ENCODE measurements at regions not wholly inside any gene's neighbourhood (a gene's known extent, or its start where the extent isn't known, plus 50 kb on each side); places are given as distances from the start of the nearest gene placed in this dataset.

- H2BK120ac ChIP-seq (ENCODE audit: low read depth, low read length) = no peak overlapping the region
- no peak overlapping the region for H3K4me2 ChIP-seq (ENCODE audit: insufficient read depth, low read length, poor library complexity, severe bottlenecking)
- H4K8ac ChIP-seq (ENCODE audit: low read depth, low read length) = no peak overlapping the region
- H2BK5ac ChIP-seq (ENCODE audit: low read length) = no peak overlapping the region
- peaks cover 0 to 2% (median 1%) of the 10 kb centered on the region in 3 experiments for H3K27me3 ChIP-seq (ENCODE audit: control insufficient read depth in 3 of 3, insufficient read depth in 3 of 3, low read depth in 1 of 3, low read length in 3 of 3)
- H3K9me3 ChIP-seq (replicated peaks in 1 of 2; ENCODE audit: control insufficient read depth in 2 of 2, insufficient read depth in 1 of 2, low read depth in 1 of 2, low read length in 2 of 2) = peaks cover 0 to 2% of the 10 kb centered on the region in 2 donors
- no peak overlapping the region for H4K91ac ChIP-seq (ENCODE audit: low read depth, low read length, poor library complexity)
- H3K4ac ChIP-seq (ENCODE audit: low read length) = no peak overlapping the region
- no peak overlapping the region for H2AK5ac ChIP-seq (ENCODE audit: low read depth, low read length)
- H3K4me3 ChIP-seq (ENCODE audit: low read length in 2 of 2) = no peak overlapping the region
- H2BK12ac ChIP-seq (ENCODE audit: low read length) = no peak overlapping the region
- no peak overlapping the region for H3K18ac ChIP-seq (ENCODE audit: low read length)
- H2BK15ac ChIP-seq (ENCODE audit: low read length) = no peak overlapping the region
- no peak overlapping the region for H3K9ac ChIP-seq (ENCODE audit: low read depth, low read length, poor library complexity)
- peaks cover 4% of the 10 kb centered on the region for H3K79me1 ChIP-seq (ENCODE audit: low read depth, low read length)
- H2AFZ ChIP-seq (ENCODE audit: low read length) = peak overlapping the region; percentile 75
- WGBS, 2 donors (ENCODE audit: extremely low coverage in 2 of 2, insufficient read length in 2 of 2, insufficient replicate concordance in 1 of 2) = no CpG with 5 or more reads among the region's 3 CpGs
- H3K4me1 ChIP-seq (ENCODE audit: control insufficient read depth in 2 of 2, insufficient read depth in 1 of 2, low read depth in 1 of 2, low read length in 2 of 2) = peaks cover 8 to 14% of the 10 kb centered on the region in 2 donors
- no peak overlapping the region for H3K23ac ChIP-seq (ENCODE audit: low read depth, low read length, poor library complexity)
- DNase-seq (ENCODE audit: low spot score) = no peak
- no peaks in the 10 kb centered on the region for H3K36me3 ChIP-seq (replicated peaks in 1 of 2; ENCODE audit: control insufficient read depth in 2 of 2, insufficient read depth in 2 of 2, low read length in 2 of 2)
- no peak overlapping the region for H3K27ac ChIP-seq (replicated peaks; ENCODE audit: low read length)
- no peak overlapping the region for H3K14ac ChIP-seq (ENCODE audit: low read length)
Measured at GRCh38 chr1:21349693-21350092, 59.4 kb upstream of the ECE1 start.

- peaks cover 4% of the 10 kb centered on the region for H3K79me1 ChIP-seq (ENCODE audit: low read depth, low read length)
- H3K4ac ChIP-seq (ENCODE audit: low read length) = no peak overlapping the region
- H3K14ac ChIP-seq (ENCODE audit: low read length) = no peak overlapping the region
- peak overlapping the region; percentile 39 for H3K18ac ChIP-seq (ENCODE audit: low read length)
- WGBS, 2 donors (ENCODE audit: extremely low coverage in 2 of 2, insufficient read length in 2 of 2, insufficient replicate concordance in 1 of 2) = no CpG with 5 or more reads among the region's 8 CpGs
- H3K4me3 ChIP-seq (ENCODE audit: low read length in 2 of 2) = no peak overlapping the region
- H4K8ac ChIP-seq (ENCODE audit: low read depth, low read length) = no peak overlapping the region
- DNase-seq (ENCODE audit: low spot score) = no peak
- no peak overlapping the region for H2BK12ac ChIP-seq (ENCODE audit: low read length)
- H2AK5ac ChIP-seq (ENCODE audit: low read depth, low read length) = no peak overlapping the region
- no peak overlapping the region for H4K91ac ChIP-seq (ENCODE audit: low read depth, low read length, poor library complexity)
- no peak overlapping the region for H2AFZ ChIP-seq (ENCODE audit: low read length)
- no peak overlapping the region for H2BK5ac ChIP-seq (ENCODE audit: low read length)
- no peak overlapping the region for H3K23ac ChIP-seq (ENCODE audit: low read depth, low read length, poor library complexity)
- H3K27me3 ChIP-seq (ENCODE audit: control insufficient read depth in 3 of 3, insufficient read depth in 3 of 3, low read depth in 1 of 3, low read length in 3 of 3) = peaks cover 0 to 10% (median 0%) of the 10 kb centered on the region in 3 experiments
- H3K9me3 ChIP-seq (replicated peaks in 1 of 2; ENCODE audit: control insufficient read depth in 2 of 2, insufficient read depth in 1 of 2, low read depth in 1 of 2, low read length in 2 of 2) = peaks cover 0 to 2% of the 10 kb centered on the region in 2 donors
- H3K9ac ChIP-seq (ENCODE audit: low read depth, low read length, poor library complexity) = no peak overlapping the region
- H3K36me3 ChIP-seq (replicated peaks in 1 of 2; ENCODE audit: control insufficient read depth in 2 of 2, insufficient read depth in 2 of 2, low read length in 2 of 2) = no peaks in the 10 kb centered on the region
- H2BK15ac ChIP-seq (ENCODE audit: low read length) = no peak overlapping the region
- H2BK120ac ChIP-seq (ENCODE audit: low read depth, low read length) = no peak overlapping the region
- no peak overlapping the region for H3K4me2 ChIP-seq (ENCODE audit: insufficient read depth, low read length, poor library complexity, severe bottlenecking)
- H3K4me1 ChIP-seq (ENCODE audit: control insufficient read depth in 2 of 2, insufficient read depth in 1 of 2, low read depth in 1 of 2, low read length in 2 of 2) = peaks cover 16 to 28% of the 10 kb centered on the region in 2 donors
- no peak overlapping the region for H3K27ac ChIP-seq (replicated peaks; ENCODE audit: low read length)
Measured at GRCh38 chr1:21347072-21347581, 56.9 kb upstream of the ECE1 start.

GRCh38 chr1:21346365-21347071, 56.3 kb upstream of the ECE1 start:
- Histone ChIP-seq H3K27me3 (ENCODE audit: control insufficient read depth in 3 of 3, insufficient read depth in 3 of 3, low read depth in 1 of 3, low read length in 3 of 3) (peaks cover 0 to 10% (median 0%) of the 10 kb centered on the region in 3 experiments), H2AK5ac (ENCODE audit: low read depth, low read length) (no peak overlapping the region), H2BK120ac (ENCODE audit: low read depth, low read length) (no peak overlapping the region), H4K91ac (ENCODE audit: low read depth, low read length, poor library complexity) (no peak overlapping the region), H3K23ac (ENCODE audit: low read depth, low read length, poor library complexity) (no peak overlapping the region), H3K9ac (ENCODE audit: low read depth, low read length, poor library complexity) (no peak overlapping the region), H4K8ac (ENCODE audit: low read depth, low read length) (peak overlapping the region; percentile 19), H3K4ac (ENCODE audit: low read length) (no peak overlapping the region), H3K79me1 (ENCODE audit: low read depth, low read length) (peaks cover 5% of the 10 kb centered on the region), H3K9me3 (replicated peaks in 1 of 2; ENCODE audit: control insufficient read depth in 2 of 2, insufficient read depth in 1 of 2, low read depth in 1 of 2, low read length in 2 of 2) (no peaks in the 10 kb centered on the region), H3K27ac (replicated peaks; ENCODE audit: low read length) (no peak overlapping the region), H2BK12ac (ENCODE audit: low read length) (no peak overlapping the region), H2AFZ (ENCODE audit: low read length) (peak overlapping the region; percentile 98), H3K18ac (ENCODE audit: low read length) (no peak overlapping the region), H2BK15ac (ENCODE audit: low read length) (no peak overlapping the region), H3K4me3 (ENCODE audit: low read length in 2 of 2) (peak overlapping the region; percentile 61 to 89), H2BK5ac (ENCODE audit: low read length) (no peak overlapping the region), H3K4me2 (ENCODE audit: insufficient read depth, low read length, poor library complexity, severe bottlenecking) (peak overlapping the region; percentile 82), H3K36me3 (replicated peaks in 1 of 2; ENCODE audit: control insufficient read depth in 2 of 2, insufficient read depth in 2 of 2, low read length in 2 of 2) (no peaks in the 10 kb centered on the region), H3K4me1 (ENCODE audit: control insufficient read depth in 2 of 2, insufficient read depth in 1 of 2, low read depth in 1 of 2, low read length in 2 of 2) (peaks cover 16 to 29% of the 10 kb centered on the region in 2 donors), H3K14ac (ENCODE audit: low read length) (no peak overlapping the region)
- WGBS, 2 donors (ENCODE audit: extremely low coverage in 2 of 2, insufficient read length in 2 of 2, insufficient replicate concordance in 1 of 2) = no CpG with 5 or more reads among the region's 13 CpGs
- DNase-seq (ENCODE audit: low spot score) = no peak

DNA sequence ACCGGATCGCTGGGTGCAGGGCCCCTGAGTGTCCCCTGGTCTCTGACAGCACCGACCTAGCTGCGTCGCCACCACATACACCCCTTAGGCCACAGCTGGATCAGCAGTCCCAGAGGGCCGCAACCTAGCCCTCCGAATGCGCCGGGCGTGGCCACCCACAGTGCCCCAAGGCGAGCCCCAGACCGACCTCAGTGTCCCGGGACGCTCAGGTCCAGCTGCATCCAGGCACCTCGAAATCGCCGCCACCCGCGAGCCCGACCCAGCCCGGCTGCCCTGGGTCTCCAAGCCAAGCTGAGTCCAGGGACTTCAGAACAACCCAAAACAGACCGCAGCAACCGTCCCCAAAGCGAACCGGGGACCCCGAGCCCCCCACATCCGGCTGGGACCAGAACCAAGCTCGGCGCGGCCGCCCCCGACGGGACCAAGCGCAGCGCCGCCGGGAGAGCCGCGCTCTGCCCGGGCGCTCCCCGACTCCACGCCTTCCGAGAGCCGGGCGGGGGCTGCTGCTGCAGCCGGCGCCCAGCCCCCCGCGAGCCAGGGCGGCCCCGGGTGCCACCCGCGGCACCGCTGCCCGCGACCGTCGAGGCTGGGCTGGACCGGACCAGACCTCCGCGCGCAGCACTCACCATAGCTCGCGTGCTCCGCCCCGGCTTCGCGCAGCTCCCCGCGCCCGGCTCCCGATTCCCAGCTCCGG, 54.6 kb upstream of the ECE1 start:
- peaks cover 17 to 33% of the 10 kb centered on the region in 2 donors for H3K4me1 ChIP-seq (ENCODE audit: control insufficient read depth in 2 of 2, insufficient read depth in 1 of 2, low read depth in 1 of 2, low read length in 2 of 2)
- peak overlapping the region; percentile 87 for H3K9ac ChIP-seq (ENCODE audit: low read depth, low read length, poor library complexity)

More for the DNA sequence above, 54.6 kb upstream of the ECE1 start:
- Histone ChIP-seq H3K4me2 (ENCODE audit: insufficient read depth, low read length, poor library complexity, severe bottlenecking) (peak overlapping the region; percentile 66), H3K9me3 (replicated peaks in 1 of 2; ENCODE audit: control insufficient read depth in 2 of 2, insufficient read depth in 1 of 2, low read depth in 1 of 2, low read length in 2 of 2) (no peaks in the 10 kb centered on the region), H4K91ac (ENCODE audit: low read depth, low read length, poor library complexity) (no peak overlapping the region), H2BK15ac (ENCODE audit: low read length) (peak overlapping the region; percentile 45), H3K4me3 (ENCODE audit: low read length in 2 of 2) (peak overlapping the region; percentile 61 to 94), H3K27ac (replicated peaks; ENCODE audit: low read length) (no peak overlapping the region), H2BK12ac (ENCODE audit: low read length) (peak overlapping the region; percentile 44), H3K18ac (ENCODE audit: low read length) (peak overlapping the region; percentile 95), H2BK120ac (ENCODE audit: low read depth, low read length) (peak overlapping the region; percentile 68), H3K27me3 (ENCODE audit: control insufficient read depth in 3 of 3, insufficient read depth in 3 of 3, low read depth in 1 of 3, low read length in 3 of 3) (peaks cover 0 to 10% (median 0%) of the 10 kb centered on the region in 3 experiments), H3K23ac (ENCODE audit: low read depth, low read length, poor library complexity) (peak overlapping the region; percentile 94), H3K79me1 (ENCODE audit: low read depth, low read length) (peaks cover 6% of the 10 kb centered on the region), H2BK5ac (ENCODE audit: low read length) (peak overlapping the region; percentile 28), H2AK5ac (ENCODE audit: low read depth, low read length) (peak overlapping the region; percentile 67), H4K8ac (ENCODE audit: low read depth, low read length) (no peak overlapping the region), H3K4ac (ENCODE audit: low read length) (no peak overlapping the region), H3K36me3 (replicated peaks in 1 of 2; ENCODE audit: control insufficient read depth in 2 of 2, insufficient read depth in 2 of 2, low read length in 2 of 2) (peaks cover 0 to 2% of the 10 kb centered on the region in 2 donors), H2AFZ (ENCODE audit: low read length) (peak overlapping the region; percentile 98), H3K14ac (ENCODE audit: low read length) (no peak overlapping the region)
- WGBS, 2 donors (ENCODE audit: extremely low coverage in 2 of 2, insufficient read length in 2 of 2, insufficient replicate concordance in 1 of 2) = no CpG with 5 or more reads among the region's 74 CpGs
- no peak for DNase-seq (ENCODE audit: low spot score)
